Erythroblast (primary cell): ENCODE measurements at regions not wholly inside any gene's neighbourhood (a gene's known extent, or its start where the extent isn't known, plus 50 kb on each side); places are given as distances from the start of the nearest gene placed in this dataset.

Experiments
- DNase-seq, 2 experiments: peaks; one replicate each; lab custom pipeline; 2025; lab: John Stamatoyannopoulos, UW
- GATA1 ChIP-seq: IDR thresholded peaks from 2 replicates; pipeline ENCODE4 v1.6.1; 2011; ENCODE audit warnings: low read depth, mild to moderate bottlenecking, control low read depth, low read length, moderate library complexity
- POLR2A ChIP-seq: IDR thresholded peaks from 2 replicates; pipeline ENCODE4 v1.6.1; 2011; ENCODE audit warnings: mild to moderate bottlenecking, low read length

DNA sequence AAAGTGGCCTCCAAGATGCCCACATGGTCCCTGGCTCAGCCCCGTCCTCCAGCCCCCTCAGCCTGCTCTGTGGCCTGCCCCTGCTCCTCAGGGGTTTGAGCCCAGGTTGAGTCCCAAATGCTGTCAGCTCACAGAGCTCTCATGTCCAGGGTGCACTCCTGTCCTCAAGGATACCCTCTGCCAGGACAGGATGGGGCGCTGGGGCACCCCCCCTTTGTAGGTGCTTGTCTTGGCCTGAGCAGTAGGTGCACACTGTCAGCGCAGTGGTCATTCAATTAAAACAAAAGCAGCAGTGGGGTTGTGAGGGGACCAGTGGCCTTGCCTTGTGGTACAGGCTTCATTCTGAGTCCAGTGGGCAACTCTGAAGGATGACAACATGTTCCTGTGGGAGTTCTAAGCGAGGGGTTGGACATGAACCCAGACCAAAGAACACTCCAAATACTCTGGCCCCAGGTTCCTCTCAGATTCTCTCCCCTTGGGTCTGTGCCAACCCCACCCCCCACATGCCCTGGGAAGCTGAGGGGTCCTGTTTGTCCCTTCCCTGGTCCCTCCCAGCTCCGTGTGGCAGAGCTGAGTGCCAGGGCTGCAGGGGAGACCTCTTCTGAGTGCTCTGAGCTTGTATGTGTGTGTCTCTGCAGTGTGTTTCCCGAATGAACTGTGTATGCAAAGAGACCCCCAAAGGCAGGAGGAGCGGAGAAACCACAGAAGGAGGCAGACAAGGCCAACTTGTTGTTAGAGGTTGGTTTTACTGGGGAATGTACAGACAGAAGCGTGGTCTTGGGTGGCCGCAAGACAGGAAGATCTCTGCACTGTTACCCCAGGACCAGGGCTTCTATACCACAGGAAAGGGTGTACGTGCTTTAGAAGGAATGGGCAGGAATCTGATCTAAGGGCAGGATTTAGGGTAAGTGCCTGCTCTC lies 155.6 kb upstream of the HS6ST1 start:
- no peak for TF ChIP-seq GATA1
- no peak for TF ChIP-seq POLR2A
- no peak for DNase-seq

DNA sequence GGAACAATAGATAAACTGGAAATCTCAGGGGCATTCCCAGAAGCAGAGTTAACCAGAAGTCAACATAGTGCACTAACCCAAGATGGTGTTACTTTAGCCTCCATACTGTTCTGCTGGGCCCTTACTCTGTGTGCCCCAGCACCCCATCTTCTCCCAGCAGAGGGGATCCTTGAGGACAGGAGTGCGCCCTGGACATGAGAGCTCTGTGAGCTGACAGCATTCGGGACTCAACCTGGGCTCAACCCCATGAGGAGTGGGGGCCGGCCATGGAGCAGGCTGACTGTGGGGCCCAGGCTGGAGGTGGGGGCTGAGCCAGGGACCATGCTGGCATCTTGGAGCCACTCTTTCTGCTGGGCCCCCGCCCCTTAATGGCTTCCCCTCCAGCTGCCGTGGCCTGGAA lies 156.3 kb upstream of the HS6ST1 start:
- DNase-seq, result no peak
- TF ChIP-seq GATA1 (no peak), POLR2A (no peak)

DNA sequence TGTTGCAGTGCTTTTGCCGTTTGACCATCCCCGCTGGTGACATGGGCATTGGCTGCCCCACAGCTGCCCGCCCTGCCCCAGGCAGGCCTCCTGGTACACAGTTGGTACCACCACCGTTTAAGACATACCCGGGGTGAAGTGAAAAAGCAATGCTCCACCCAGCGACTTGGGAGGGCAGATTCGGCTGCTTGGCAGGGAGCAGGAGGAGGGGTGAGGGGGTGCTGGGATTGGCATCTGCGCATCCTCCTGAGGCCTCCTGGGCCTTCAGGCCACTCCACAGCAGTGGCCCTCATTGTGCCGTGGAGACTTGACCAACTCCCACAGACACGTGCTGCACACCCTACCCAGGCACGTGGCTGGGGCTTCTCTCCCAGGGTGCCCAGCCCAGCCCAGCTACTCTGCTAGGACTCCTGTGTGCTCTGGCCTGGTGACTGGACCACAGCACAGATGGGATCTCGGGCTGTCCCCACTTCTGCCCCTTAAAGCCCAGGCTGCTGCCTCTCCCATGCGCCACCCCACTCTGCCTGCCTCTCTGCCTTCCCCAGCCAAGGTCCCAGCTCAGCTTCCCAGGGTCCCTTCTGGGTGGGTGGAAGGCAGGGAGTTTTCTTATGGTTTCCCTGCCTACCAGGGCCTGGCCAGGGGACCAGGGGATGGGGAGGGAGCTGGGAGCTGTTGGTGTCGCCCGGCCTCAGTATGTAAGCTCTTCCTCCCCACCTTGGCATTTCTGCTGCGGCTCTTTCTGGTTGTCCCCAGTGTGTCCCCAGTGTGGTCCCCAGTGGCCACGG lies 157.0 kb upstream of the HS6ST1 start:
- no peak for TF ChIP-seq POLR2A
- TF ChIP-seq GATA1, result no peak
- no peak for DNase-seq

DNA sequence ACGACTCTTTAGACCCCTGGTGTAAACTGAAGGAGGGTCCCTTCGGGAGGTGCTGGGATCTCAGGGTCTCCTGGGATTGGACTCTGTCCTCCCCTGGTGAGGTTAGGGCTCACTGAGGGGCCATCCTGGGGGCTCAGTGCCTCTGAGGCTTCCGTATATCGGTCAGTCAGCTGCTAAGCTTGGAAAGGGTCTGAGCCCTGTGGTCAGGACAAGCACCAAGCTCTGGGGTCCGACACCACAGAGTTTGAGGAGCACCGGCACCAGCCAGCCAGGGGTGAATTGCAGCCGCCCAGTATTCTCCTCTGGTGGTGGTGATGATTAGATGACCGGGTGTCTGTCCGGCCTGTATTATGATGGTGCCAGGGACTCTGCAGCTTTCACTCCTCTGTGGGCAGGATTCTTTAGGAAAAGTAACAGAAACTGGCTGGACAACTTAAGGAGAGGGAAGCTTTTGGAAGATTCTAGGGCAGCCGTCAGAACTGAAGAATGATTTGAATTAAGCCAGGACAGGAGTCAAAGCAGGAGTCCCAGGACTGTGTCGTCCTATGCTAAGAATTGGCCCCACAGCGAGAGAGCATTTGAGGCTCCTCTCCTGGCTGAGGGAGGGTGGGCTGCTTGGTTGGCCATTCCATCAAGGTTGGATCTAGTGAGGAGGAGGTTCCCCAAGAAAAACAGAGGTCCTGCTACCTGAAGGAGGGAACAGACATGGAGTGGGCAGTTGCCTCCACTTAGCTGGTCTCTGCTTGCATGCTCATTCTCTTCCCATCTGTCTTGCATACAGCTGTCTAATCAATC lies 158.6 kb upstream of the HS6ST1 start:
- TF ChIP-seq POLR2A (no peak), GATA1 (no peak)
- DNase-seq, result no peak

DNA sequence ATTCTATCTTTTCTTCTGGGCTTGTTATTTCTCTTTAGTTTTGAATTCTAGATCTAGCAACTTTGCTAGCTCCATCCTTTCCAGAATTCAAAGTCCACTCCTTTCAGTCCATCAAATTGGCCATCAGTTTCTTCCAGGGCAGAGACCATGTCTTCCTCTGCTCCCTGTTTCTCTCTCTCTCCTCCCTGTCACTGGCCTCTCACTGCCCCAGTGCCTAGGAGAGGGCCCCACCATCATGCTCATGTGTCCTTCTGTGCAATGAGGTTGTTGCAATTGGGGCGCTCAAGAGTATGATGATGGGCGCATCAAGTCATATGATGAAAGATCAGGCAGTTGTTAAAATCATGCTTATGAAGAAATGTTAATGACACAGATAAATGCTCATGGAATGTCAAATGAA lies 159.2 kb upstream of the HS6ST1 start:
- no peak for TF ChIP-seq GATA1
- no peak for TF ChIP-seq POLR2A
- no peak for DNase-seq

DNA sequence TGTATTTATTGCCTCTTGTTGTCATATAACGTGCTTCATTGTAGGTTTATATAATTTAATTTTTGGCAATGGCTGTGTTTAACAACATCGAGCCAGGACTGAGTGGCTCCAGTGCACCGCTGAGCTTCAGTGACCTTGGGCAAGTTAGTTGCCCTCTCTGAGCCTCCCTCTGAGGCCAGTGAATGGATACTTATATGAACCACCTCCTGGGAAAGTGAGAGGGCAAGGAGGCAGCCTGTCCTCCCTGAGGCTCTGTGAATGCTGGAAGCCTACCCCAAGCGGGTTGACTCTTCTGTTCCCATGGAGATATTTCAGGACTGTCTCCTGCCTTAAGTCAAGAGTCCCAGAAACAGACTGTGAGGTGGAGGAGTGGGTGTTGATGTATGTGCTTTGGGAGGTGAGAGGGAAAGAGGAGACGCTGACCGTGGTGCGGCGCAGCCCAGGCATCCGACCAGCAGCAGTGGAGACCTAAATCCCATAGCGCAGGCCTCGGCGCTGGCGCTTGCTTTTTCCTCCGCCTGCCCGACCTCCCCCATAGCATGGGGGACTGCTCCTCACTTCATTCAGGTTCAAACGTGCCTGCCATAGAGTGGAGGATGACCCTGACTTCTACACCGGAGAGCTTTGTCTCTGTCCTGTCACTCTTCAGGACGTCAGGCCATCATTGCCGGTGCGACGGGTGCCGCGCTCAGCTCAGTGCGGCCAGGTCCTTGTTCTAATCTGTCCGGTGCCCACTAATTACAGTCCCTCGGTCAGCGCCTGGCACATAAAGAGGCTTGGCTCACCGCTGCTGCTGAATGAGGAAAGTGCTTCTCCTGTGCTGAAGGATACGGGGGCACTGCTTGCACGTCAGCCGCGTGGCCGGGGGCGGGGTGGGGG lies 167.3 kb upstream of the HS6ST1 start:
- DNase-seq, result no peak
- no peak for TF ChIP-seq POLR2A
- TF ChIP-seq GATA1, result no peak

DNA sequence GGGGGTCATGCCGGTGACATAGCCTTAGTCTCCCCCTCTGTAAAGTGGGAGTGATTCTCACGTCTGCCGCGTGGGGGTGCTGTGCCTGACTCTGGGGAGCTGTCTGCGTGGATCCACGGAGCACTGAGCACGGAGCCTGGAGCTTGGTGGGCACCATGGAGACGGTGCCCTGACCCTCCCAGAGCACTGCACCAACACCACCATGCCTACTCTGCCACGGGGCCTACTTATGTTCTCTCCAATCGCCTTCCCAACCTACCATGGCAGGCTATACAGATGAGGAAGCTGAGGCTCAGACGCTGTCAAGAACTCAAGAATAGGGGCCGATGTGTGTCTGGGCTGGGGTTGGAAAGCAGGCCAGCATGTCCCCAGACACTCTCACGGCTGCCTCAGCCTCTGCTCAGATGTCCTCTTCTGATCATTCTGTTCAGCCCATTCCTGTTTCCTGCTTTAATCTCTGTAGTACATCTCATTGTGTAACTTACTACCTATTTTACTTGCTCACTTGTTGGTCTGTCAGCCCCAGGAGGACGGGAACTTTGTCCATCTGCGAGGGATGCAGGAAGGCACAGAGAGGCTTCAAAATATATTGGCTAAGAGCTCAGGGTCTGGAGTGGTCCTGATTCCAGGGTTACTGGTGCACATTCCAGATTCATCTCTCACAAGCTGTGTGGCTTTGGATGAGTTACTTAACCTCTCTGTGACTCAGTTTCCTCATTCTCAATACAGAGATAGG lies 168.1 kb upstream of the HS6ST1 start:
- TF ChIP-seq POLR2A (no peak), GATA1 (no peak)
- DNase-seq, result no peak

DNA sequence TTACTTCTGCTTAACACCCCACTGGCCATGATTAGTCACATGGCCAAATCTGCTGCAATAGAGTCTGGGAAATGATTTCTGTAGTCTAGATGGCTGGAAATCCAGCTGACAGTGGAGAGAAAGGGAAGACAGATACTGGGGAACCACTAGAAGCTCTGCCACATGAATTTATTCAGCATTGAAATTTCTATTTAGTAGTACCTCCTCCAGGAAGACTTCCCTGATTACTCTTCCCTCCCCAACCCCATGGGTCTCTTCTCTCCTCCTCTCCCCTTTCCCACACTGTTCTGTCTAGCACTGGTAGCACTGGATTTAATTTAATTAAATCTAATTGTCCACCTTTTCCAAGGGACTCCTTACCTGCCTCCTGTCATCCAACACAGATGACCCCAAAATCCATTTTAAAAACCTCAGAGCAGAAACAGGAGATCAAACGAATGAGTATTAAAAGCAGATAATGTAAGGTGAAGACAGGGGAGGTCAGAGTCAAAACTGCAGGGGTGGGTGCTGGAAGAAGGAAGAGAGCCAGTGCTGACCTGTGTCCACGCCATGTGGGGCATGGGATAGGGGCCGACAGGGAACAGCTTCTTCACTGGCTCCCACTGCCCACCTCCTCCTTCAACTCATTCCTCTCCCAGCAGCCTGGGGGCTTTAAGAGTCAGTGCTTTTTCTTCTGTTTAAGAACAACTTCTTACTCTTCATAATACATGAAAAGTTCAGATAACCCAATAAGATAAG lies 169.2 kb upstream of the HS6ST1 start:
- TF ChIP-seq POLR2A (no peak), GATA1 (no peak)
- no peak for DNase-seq

DNA sequence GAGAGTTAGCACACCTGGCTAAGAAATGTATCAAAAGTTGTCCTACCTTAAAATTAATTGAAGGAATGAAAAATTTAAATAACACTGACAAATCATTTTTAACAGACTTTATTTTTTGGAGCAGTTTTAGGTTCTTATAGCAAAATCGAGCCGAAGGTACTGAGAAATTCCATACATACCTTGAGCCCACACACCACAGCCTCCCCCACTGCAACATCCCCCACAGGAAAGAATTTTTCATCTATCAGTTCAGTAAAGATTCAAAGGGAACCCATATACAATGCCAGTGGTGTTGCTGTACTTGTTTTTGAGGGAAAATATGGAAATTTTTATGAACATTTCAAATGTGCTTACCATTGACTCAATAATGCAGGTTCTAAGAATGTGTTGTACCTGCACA lies 169.8 kb upstream of the HS6ST1 start:
- no peak for DNase-seq
- no peak for TF ChIP-seq GATA1
- TF ChIP-seq POLR2A, result no peak

DNA sequence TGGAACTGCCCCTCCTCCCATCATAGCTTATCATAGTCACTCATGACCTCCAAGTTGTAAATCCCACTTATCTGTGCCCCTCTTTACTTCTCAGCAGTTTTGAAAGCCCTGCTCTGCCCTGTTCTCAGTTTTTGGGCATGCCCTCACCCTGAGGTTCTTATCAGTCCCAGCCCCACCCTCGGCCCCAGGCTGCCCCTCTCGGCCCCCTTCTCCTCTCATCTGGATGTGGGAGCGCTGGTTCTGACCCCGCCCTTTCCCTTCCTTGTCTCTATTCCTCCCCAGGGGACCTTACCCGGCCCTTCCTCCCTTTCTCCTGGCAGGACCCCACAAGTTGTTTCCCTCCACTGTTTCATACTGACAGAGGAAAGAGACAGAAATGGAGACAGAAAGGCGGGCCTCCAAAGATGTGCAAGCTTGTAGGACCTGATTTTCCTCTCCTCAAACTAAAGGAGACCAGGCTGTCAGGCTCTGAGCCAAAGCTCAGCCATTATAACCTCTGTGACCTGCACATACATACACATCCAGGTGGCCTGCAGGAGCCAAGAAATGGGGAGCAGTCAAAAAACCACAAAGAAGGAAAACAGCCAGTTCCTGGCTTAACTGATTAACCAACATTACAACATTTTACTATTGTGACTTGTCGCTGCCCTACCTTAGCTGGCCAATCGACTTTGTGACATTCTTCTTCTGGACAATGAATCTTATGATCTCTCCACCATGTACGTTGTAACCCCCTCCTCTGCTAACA lies 171.0 kb upstream of the HS6ST1 start:
- TF ChIP-seq GATA1, result no peak
- TF ChIP-seq POLR2A, result no peak

DNA sequence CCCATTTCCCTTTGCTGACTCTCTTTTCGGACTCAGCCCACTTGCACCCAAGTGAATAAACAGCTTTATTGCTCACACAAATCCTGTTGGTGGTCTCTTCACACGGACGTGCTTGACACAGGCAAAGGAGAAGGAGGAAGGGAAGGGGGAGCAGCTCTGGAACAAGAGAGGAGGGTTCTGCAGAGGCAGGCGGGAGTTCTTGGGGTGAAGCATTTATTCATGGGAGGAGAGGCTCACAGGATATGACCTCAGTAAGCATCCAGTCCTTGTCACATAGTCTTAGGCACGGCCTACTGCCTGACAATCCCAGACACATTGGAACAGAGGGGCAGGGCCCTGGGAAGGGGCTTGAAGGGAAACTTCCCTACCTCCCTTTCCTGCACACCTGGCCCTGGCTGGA lies 171.7 kb upstream of the HS6ST1 start:
- no peak for TF ChIP-seq POLR2A
- no peak for TF ChIP-seq GATA1

More for the DNA sequence above, 171.0 kb upstream of the HS6ST1 start:
- no peak for DNase-seq

More for the DNA sequence above, 171.7 kb upstream of the HS6ST1 start:
- DNase-seq, result no peak
